Inflammatory macrophage treated with lipopolysaccharide for 4 hours (primary cell): ENCODE measurements at regions not wholly inside any gene's neighbourhood (a gene's known extent, or its start where the extent isn't known, plus 50 kb on each side); places are given as distances from the start of the nearest gene placed in this dataset.
"Not testable (repeated sequence)": the region's sequence is repeated elsewhere in the genome, so short reads cannot be mapped to it uniquely, and the experiment has no call there.

Source experiments
- DNase-seq: peaks from one replicate; pipeline ENCODE4 v3.0.0-alpha.2; 2020

- no peak for DNase-seq
These were observed 144.0 kb upstream of the TLE3 start for GRCh38 chr15:70241561-70242320.

- DNase-seq, result no peak
These were observed 143.2 kb upstream of the TLE3 start for GRCh38 chr15:70240820-70241430.

- DNase-seq, result no peak
These were observed 142.4 kb upstream of the TLE3 start for GRCh38 chr15:70240082-70240481.

GRCh38 chr15:70238917-70239316, 141.2 kb upstream of the TLE3 start:
- DNase-seq, result no peak

GRCh38 chr15:70237626-70238025, 139.9 kb upstream of the TLE3 start:
- no peak for DNase-seq

- no peak for DNase-seq
These were observed 138.8 kb upstream of the TLE3 start for GRCh38 chr15:70236341-70237086.

GRCh38 chr15:70235347-70235746, 137.6 kb upstream of the TLE3 start:
- no peak for DNase-seq

- peak; percentile 73 for DNase-seq
These were observed 136.7 kb upstream of the TLE3 start for GRCh38 chr15:70234256-70234905.

- DNase-seq, result no peak
These were observed 133.8 kb upstream of the TLE3 start for GRCh38 chr15:70231484-70231883.

- DNase-seq, result not testable (repeated sequence)
These were observed 130.2 kb upstream of the TLE3 start for GRCh38 chr15:70227918-70228317.

- DNase-seq, result no peak
These were observed 129.4 kb upstream of the TLE3 start for GRCh38 chr15:70227147-70227546.

GRCh38 chr15:70226337-70226980, 128.7 kb upstream of the TLE3 start:
- no peak for DNase-seq

GRCh38 chr15:70225416-70225815, 127.7 kb upstream of the TLE3 start:
- DNase-seq, result no peak

GRCh38 chr15:70222606-70223005, 124.9 kb upstream of the TLE3 start:
- no peak for DNase-seq

GRCh38 chr15:70220490-70221096, 122.9 kb upstream of the TLE3 start:
- DNase-seq, result no peak

GRCh38 chr15:70219966-70220365, 122.2 kb upstream of the TLE3 start:
- DNase-seq, result no peak

- DNase-seq, result no peak
These were observed 121.7 kb upstream of the TLE3 start for GRCh38 chr15:70219256-70219895.

- DNase-seq, result no peak
These were observed 119.8 kb upstream of the TLE3 start for GRCh38 chr15:70217226-70218160.

GRCh38 chr15:70215951-70216350, 118.2 kb upstream of the TLE3 start:
- DNase-seq, result no peak

- no peak for DNase-seq
These were observed 117.4 kb upstream of the TLE3 start for GRCh38 chr15:70214941-70215635.
